Activated T-cell treated with anti-CD3 and anti-CD28 coated beads, Interleukin-2, amount 50 U/mL, for 72 hours (primary cell): ENCODE measurements at regions not wholly inside any gene's neighbourhood (a gene's known extent, or its start where the extent isn't known, plus 50 kb on each side); places are given as distances from the start of the nearest gene placed in this dataset.

ENCODE experiments used
- ATAC-seq, 2 donors: fragments of 150-1000 bp; cut with Tn5 transposase; replicated peaks in 1 of 2; 2 replicates each; pipeline ENCODE4 v1.10.0; 2021; ENCODE audit warnings: moderate library complexity in 2 of 2, mild to moderate bottlenecking in 1 of 2
- DNase-seq, 2 donors: peaks; one replicate each; pipeline ENCODE4 v3.0.0; 2021 to 2022; ENCODE audit warnings: mixed read lengths in 1 of 2
- H3K27ac Mint-ChIP-seq: one replicate; pipeline ENCODE4 v1.8.0; 2022; ENCODE audit warnings: mild to moderate bottlenecking, moderate library complexity, mixed read lengths
- H3K27me3 Mint-ChIP-seq: one replicate; pipeline ENCODE4 v1.8.0; 2022; ENCODE audit warnings: low read depth, mixed read lengths
- H3K36me3 Mint-ChIP-seq, 2 donors: one replicate each; pipeline ENCODE4 v1.8.0; 2022; ENCODE audit warnings: mixed read lengths in 2 of 2, mild to moderate bottlenecking in 1 of 2; ENCODE audit not compliant: insufficient read depth in 2 of 2
- H3K4me1 Mint-ChIP-seq: one replicate; pipeline ENCODE4 v1.8.0; 2022; ENCODE audit warnings: low read depth, mixed read lengths
- H3K4me3 Mint-ChIP-seq, 2 donors: one replicate each; pipeline ENCODE4 v1.8.0; 2022; ENCODE audit warnings: mild to moderate bottlenecking in 2 of 2, mixed read lengths in 2 of 2, moderate library complexity in 2 of 2
- H3K9me3 Mint-ChIP-seq, 2 donors: one replicate each; pipeline ENCODE4 v1.8.0; 2022; ENCODE audit warnings: mixed read lengths in 2 of 2

- Mint-ChIP-seq H3K9me3 (no peaks in the 10 kb centered on the region), H3K27ac (no peak overlapping the region), H3K4me1 (no peaks in the 10 kb centered on the region), H3K4me3 (no peak overlapping the region), H3K27me3 (no peaks in the 10 kb centered on the region), H3K36me3 (no peaks in the 10 kb centered on the region)
- no peak for ATAC-seq
- DNase-seq, result no peak
Measured at GRCh38 chr11:70620510-70621184, 222.3 kb downstream of the CTTN start.

- Mint-ChIP-seq H3K27me3 (no peaks in the 10 kb centered on the region), H3K4me3 (no peak overlapping the region), H3K36me3 (no peaks in the 10 kb centered on the region), H3K4me1 (no peaks in the 10 kb centered on the region), H3K9me3 (no peaks in the 10 kb centered on the region), H3K27ac (no peak overlapping the region)
- ATAC-seq (no peak), DNase-seq (no peak)
Measured at GRCh38 chr11:70621241-70621640, 222.9 kb downstream of the CTTN start.

GRCh38 chr11:70622091-70622490, 223.8 kb downstream of the CTTN start:
- ATAC-seq (no peak), DNase-seq (no peak)
- no peaks in the 10 kb centered on the region for H3K4me1 Mint-ChIP-seq
- no peak overlapping the region for H3K4me3 Mint-ChIP-seq
- no peak overlapping the region for H3K27ac Mint-ChIP-seq
- no peaks in the 10 kb centered on the region for H3K27me3 Mint-ChIP-seq
- H3K36me3 Mint-ChIP-seq, result no peaks in the 10 kb centered on the region
- H3K9me3 Mint-ChIP-seq, result no peaks in the 10 kb centered on the region

- H3K4me3 Mint-ChIP-seq, result no peak overlapping the region
- DNase-seq (no peak), ATAC-seq (no peak)
- no peaks in the 10 kb centered on the region for H3K36me3 Mint-ChIP-seq
- no peaks in the 10 kb centered on the region for H3K9me3 Mint-ChIP-seq
- no peak overlapping the region for H3K27ac Mint-ChIP-seq
- H3K27me3 Mint-ChIP-seq, result peaks cover 5% of the 10 kb centered on the region
- no peaks in the 10 kb centered on the region for H3K4me1 Mint-ChIP-seq
Measured at GRCh38 chr11:70623906-70624597, 225.7 kb downstream of the CTTN start.

DNA sequence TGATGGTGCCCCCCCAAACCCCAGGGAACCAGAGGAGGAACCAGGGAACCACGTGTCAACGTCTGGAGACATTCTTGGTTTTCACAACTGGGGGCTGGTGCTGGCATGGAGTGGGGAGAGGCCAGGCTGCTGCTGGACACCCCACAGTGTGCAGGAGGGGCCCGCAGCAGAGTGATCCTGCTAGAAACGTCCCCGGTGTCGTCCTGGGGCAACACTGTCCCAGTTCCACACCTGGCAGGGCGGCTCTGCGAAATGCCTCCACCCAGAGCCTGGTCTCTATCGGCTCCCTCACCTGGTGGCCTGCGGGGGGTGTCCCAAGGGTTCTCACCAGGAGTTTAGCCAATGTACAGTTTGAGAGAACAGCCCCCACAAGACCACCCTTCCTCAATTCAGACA, 226.3 kb downstream of the CTTN start:
- ATAC-seq, result no peak
- peaks cover 5% of the 10 kb centered on the region for H3K27me3 Mint-ChIP-seq

DNA sequence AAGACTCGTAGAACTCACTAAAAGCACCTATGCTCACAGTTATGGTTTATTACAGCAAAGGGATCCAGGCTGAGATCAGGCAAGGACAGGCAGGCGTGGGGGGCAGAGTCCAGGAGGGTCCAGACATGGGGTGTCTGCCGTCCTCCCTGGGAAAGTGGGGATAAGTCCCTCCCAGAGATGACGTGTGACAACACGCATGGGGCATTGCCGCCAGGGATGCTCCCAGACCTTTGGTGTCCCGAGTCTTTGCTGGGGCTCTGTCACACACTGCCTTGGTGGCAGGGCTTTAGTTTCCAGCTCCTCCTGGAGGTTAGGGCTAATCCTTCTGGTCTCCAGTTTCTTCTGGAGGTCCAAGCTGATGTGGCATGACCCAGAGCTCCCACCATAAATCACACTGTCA, 226.7 kb downstream of the CTTN start:
- no peak for ATAC-seq
- no peaks in the 10 kb centered on the region for H3K9me3 Mint-ChIP-seq
- peaks cover 5% of the 10 kb centered on the region for H3K27me3 Mint-ChIP-seq
- no peak overlapping the region for H3K27ac Mint-ChIP-seq
- H3K4me3 Mint-ChIP-seq, result no peak overlapping the region
- no peaks in the 10 kb centered on the region for H3K4me1 Mint-ChIP-seq
- no peak for DNase-seq
- H3K36me3 Mint-ChIP-seq, result no peaks in the 10 kb centered on the region

More for the DNA sequence above, 226.3 kb downstream of the CTTN start:
- DNase-seq, result no peak
- Mint-ChIP-seq H3K4me3 (no peak overlapping the region), H3K27ac (no peak overlapping the region), H3K36me3 (no peaks in the 10 kb centered on the region), H3K9me3 (no peaks in the 10 kb centered on the region), H3K4me1 (no peaks in the 10 kb centered on the region)

DNA sequence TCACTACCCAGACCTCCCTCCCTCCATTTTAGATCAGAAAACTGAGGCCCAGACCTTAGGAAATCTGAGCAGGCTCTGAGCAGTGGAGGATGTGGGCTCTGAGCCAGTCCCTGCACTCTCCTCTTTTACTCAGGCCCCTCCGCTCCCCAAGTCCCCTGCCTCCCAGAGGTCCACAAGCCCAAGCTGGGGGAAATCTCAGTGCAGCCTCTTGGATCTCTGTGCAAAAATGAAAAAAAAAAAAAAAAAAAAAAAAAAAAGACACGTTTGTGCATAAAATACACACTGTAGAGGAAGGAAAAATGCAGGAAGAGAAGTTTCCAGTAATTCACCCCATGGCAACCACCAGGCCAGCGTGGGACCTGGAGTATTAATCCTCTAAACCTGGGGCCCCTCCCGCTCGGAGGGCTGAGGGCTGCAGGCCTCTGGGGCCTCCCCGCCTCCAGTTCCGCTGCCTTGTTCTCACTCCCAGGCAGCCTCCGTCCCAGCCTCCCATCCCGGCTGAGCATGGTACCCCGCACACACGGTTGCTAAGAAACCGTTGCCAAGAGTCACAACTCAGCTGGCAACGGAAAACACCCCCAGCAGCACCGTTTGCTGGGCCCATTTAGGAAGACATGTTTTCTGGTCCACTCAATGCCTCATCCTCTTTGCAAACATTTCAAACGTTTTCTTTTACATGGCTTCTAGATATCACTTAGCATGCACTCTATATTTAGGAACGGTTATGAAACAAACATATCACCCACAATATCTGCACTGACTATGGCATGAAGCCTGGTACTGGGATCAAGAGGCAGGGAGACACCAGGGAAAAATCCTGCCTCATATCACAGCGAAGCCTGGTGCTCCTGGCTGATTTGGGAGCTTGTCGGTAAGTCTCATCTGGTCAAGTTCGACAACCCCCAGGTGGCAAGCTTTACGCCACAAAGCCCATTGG, 227.5 kb downstream of the CTTN start:
- no peak for ATAC-seq
- DNase-seq, result no peak
- Mint-ChIP-seq H3K9me3 (no peaks in the 10 kb centered on the region), H3K36me3 (no peaks in the 10 kb centered on the region), H3K27ac (no peak overlapping the region), H3K4me3 (no peak overlapping the region), H3K4me1 (no peaks in the 10 kb centered on the region), H3K27me3 (peaks cover 5% of the 10 kb centered on the region)

- no peaks in the 10 kb centered on the region for H3K9me3 Mint-ChIP-seq
- ATAC-seq, result no peak
- no peaks in the 10 kb centered on the region for H3K4me1 Mint-ChIP-seq
- no peak overlapping the region for H3K4me3 Mint-ChIP-seq
- H3K36me3 Mint-ChIP-seq, result no peaks in the 10 kb centered on the region
- no peak for DNase-seq
- no peak overlapping the region for H3K27ac Mint-ChIP-seq
- H3K27me3 Mint-ChIP-seq, result peaks cover 5% of the 10 kb centered on the region
Measured at GRCh38 chr11:70627219-70627618, 228.9 kb downstream of the CTTN start.

- Mint-ChIP-seq H3K4me3 (no peak overlapping the region), H3K27ac (no peak overlapping the region), H3K9me3 (no peaks in the 10 kb centered on the region), H3K36me3 (no peaks in the 10 kb centered on the region), H3K4me1 (no peaks in the 10 kb centered on the region), H3K27me3 (peaks cover 5% of the 10 kb centered on the region)
- ATAC-seq (no peak), DNase-seq (no peak)
Measured at GRCh38 chr11:70628176-70628854, 230.0 kb downstream of the CTTN start.

GRCh38 chr11:70628855-70629844, 230.8 kb downstream of the CTTN start:
- H3K27me3 Mint-ChIP-seq, result peaks cover 5% of the 10 kb centered on the region
- ATAC-seq (no peak), DNase-seq (no peak)
- no peak overlapping the region for H3K27ac Mint-ChIP-seq
- H3K4me3 Mint-ChIP-seq, result no peak overlapping the region
- no peaks in the 10 kb centered on the region for H3K4me1 Mint-ChIP-seq
- H3K36me3 Mint-ChIP-seq, result no peaks in the 10 kb centered on the region
- H3K9me3 Mint-ChIP-seq, result no peaks in the 10 kb centered on the region

GRCh38 chr11:70630068-70630467, 231.7 kb downstream of the CTTN start:
- no peak for ATAC-seq
- H3K27me3 Mint-ChIP-seq, result peaks cover 5% of the 10 kb centered on the region
- H3K4me1 Mint-ChIP-seq, result no peaks in the 10 kb centered on the region
- H3K4me3 Mint-ChIP-seq, result no peak overlapping the region
- DNase-seq, result no peak
- no peaks in the 10 kb centered on the region for H3K9me3 Mint-ChIP-seq
- H3K27ac Mint-ChIP-seq, result no peak overlapping the region
- H3K36me3 Mint-ChIP-seq, result no peaks in the 10 kb centered on the region
